ENCODE measurements at regions not wholly inside any gene's neighbourhood (a gene's known extent, or its start where the extent isn't known, plus 50 kb on each side); places are given as distances from the start of the nearest gene placed in this dataset.

GRCh38 chr12:19885093-19885812, 446.0 kb downstream of the AEBP2 start (continued):
- TF ChIP-seq TSHZ2 (CRISPR knock-in tag; IDR thresholded peaks at IDR 0.05) (no peak), CREB5 (CRISPR knock-in tag; IDR thresholded peaks at IDR 0.05; ENCODE audit: low read depth) (no peak), TOX (CRISPR knock-in tag; IDR thresholded peaks at IDR 0.05; ENCODE audit: borderline replicate concordance) (no peak), ZNF8 (CRISPR knock-in tag; IDR thresholded peaks at IDR 0.05) (no peak), ZC3H10 (CRISPR knock-in tag; IDR thresholded peaks at IDR 0.05) (no peak)

- no peak for ATAC-seq
Observed at GRCh38 chr12:19886065-19886464, 446.8 kb downstream of the AEBP2 start.

More at GRCh38 chr12:19886065-19886464, 446.8 kb downstream of the AEBP2 start:
- no peak for TF ChIP-seq TOX (CRISPR knock-in tag; IDR thresholded peaks at IDR 0.05; ENCODE audit: borderline replicate concordance)
- no peak for TF ChIP-seq BACH2 (CRISPR knock-in tag; IDR thresholded peaks at IDR 0.05; ENCODE audit: borderline replicate concordance)
- no peak for TF ChIP-seq ZC3H10 (CRISPR knock-in tag; IDR thresholded peaks at IDR 0.05)
- TF ChIP-seq TCF4 (CRISPR knock-in tag; IDR thresholded peaks at IDR 0.05; ENCODE audit: borderline replicate concordance): no peak
- no peak for TF ChIP-seq ZFP3 (CRISPR knock-in tag; IDR thresholded peaks at IDR 0.05)
- no peak for TF ChIP-seq TSHZ2 (CRISPR knock-in tag; IDR thresholded peaks at IDR 0.05)
- no peak for TF ChIP-seq POU6F1 (CRISPR knock-in tag; IDR thresholded peaks at IDR 0.05; ENCODE audit: borderline replicate concordance, low read depth)
- TF ChIP-seq CREB5 (CRISPR knock-in tag; IDR thresholded peaks at IDR 0.05; ENCODE audit: low read depth): no peak
- TF ChIP-seq ZNF565 (CRISPR knock-in tag; conservative IDR thresholded peaks at IDR 0.05; ENCODE audit: low read depth): no peak
- TF ChIP-seq OSR1 (CRISPR knock-in tag; IDR thresholded peaks at IDR 0.05): no peak
- no peak for TF ChIP-seq ISL1 (CRISPR knock-in tag; IDR thresholded peaks at IDR 0.05)
- no peak for TF ChIP-seq ESRRG (CRISPR knock-in tag; IDR thresholded peaks at IDR 0.05)
- no peak for TF ChIP-seq ZNF70 (CRISPR knock-in tag; IDR thresholded peaks at IDR 0.05)

Data from SK-N-SH treated with all-trans-retinoic acid at 6 μM for 48 hours (cell line).